Small intestine (tissue), 7 donors: ENCODE measurements at regions not wholly inside any gene's neighbourhood (a gene's known extent, or its start where the extent isn't known, plus 50 kb on each side); places are given as distances from the start of the nearest gene placed in this dataset.

Experiments used
- DNase-seq, 2 donors: peaks; one replicate each; pipeline versions ENCODE4 v3.0.0 to v3.0.0-alpha.2; 2013
- FAIRE-seq: peaks from 2 replicates; lab custom pipeline; 2012; peaks lifted over from hg19 to GRCh38; lab: Jason Lieb, UNC
- H3K27ac ChIP-seq, 3 donors: one replicate each; pipeline ENCODE4 v1.5.1; 2013; ENCODE audit warnings: low read length in 2 of 3, mild to moderate bottlenecking in 2 of 3, control low read depth in 1 of 3, inconsistent platforms in 1 of 3, low read depth in 1 of 3, moderate library complexity in 1 of 3
- H3K27me3 ChIP-seq, 3 donors: one replicate each; pipeline ENCODE4 v1.6.1; 2013; ENCODE audit warnings: low read length in 3 of 3, inconsistent platforms in 1 of 3; ENCODE audit not compliant: control insufficient read depth in 3 of 3, insufficient read depth in 3 of 3
- H3K36me3 ChIP-seq, 3 donors: one replicate each; pipeline ENCODE4 v1.6.1; 2013; ENCODE audit warnings: low read length in 3 of 3, inconsistent platforms in 1 of 3, low read depth in 1 of 3, mild to moderate bottlenecking in 1 of 3, moderate library complexity in 1 of 3; ENCODE audit not compliant: control insufficient read depth in 3 of 3, insufficient read depth in 2 of 3
- H3K4me1 ChIP-seq, 3 donors: one replicate each; pipeline ENCODE4 v1.6.1; 2013; ENCODE audit warnings: low read length in 2 of 3, inconsistent platforms in 1 of 3, low read depth in 1 of 3, mild to moderate bottlenecking in 1 of 3, moderate library complexity in 1 of 3; ENCODE audit not compliant: control insufficient read depth in 3 of 3, insufficient read depth in 2 of 3
- H3K4me3 ChIP-seq, 3 donors: one replicate each; pipeline ENCODE4 v1.5.1; 2013; ENCODE audit warnings: low read length in 3 of 3, control low read depth in 1 of 3, inconsistent platforms in 1 of 3, low read depth in 1 of 3, mild to moderate bottlenecking in 1 of 3, moderate library complexity in 1 of 3
- H3K9me3 ChIP-seq, 2 donors: one replicate each; pipeline ENCODE4 v1.6.1; 2013; ENCODE audit warnings: low read depth in 1 of 2, low read length in 1 of 2; ENCODE audit not compliant: control insufficient read depth in 2 of 2, insufficient read depth in 1 of 2
- WGBS, 3 donors: extraction: QIAGEN DNeasy Blood & Tissue Kit; methylation state at CpG; one replicate each; pipeline ENCODE4 v1.1.7; 2013; 5-methylcytosine and 5-hydroxymethylcytosine counted together
- donor health status: healthy with polysubstance abuse.
- donor health status: control.
- donor health status: control.
- donor health status: Bipolar disorder and iron deficiency.
- donor health status: healthy.

DNA sequence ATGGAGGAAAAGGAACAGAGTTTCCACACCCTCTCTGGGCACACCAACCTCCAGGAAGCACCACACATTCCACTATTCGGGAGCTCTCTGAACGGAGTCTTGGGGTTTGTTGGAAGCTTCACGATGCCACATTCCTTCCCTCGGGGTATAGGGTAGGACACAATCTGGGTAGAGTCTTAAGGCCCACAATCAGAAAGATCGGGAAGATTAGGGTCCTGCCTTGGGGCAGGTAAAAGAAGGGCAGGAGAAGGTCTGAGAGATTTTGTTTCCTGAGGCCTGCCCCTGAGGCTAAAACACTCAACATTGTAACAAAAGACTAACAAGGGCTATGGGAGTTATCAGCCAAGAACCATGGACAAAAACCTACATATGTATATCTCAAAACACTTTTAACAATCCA lies 89.2 kb upstream of the RAP2B start:
- Histone ChIP-seq H3K27ac (no peak overlapping the region), H3K9me3 (no peaks in the 10 kb centered on the region), H3K36me3 (no peaks in the 10 kb centered on the region), H3K27me3 (no peaks in the 10 kb centered on the region), H3K4me1 (no peaks in the 10 kb centered on the region), H3K4me3 (no peak overlapping the region)
- FAIRE-seq (no peak), DNase-seq (no peak)
- 76 to 92% (median 91%) methylated on average over 5 of the region's 5 CpGs for WGBS, 3 donors

DNA sequence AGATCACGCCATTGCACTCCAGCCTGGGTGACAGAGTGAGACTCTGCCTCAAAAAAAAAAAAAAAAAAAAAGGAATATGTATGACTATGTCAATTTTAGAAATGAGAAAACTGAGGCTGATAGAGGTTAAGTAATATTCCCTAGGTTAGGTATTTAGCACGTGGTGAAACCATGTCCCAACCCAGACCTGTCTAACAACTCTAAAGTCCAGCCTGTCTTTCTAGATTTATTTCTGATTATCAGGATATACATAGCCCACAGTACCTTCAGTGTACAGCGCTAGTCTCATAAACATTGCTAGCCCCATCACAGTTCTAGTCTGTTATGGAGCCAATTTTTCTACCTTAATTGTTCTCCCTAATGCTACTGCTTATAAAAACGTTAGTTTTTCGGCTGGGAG lies 88.4 kb upstream of the RAP2B start:
- DNase-seq (no peak), FAIRE-seq (no peak)

DNA sequence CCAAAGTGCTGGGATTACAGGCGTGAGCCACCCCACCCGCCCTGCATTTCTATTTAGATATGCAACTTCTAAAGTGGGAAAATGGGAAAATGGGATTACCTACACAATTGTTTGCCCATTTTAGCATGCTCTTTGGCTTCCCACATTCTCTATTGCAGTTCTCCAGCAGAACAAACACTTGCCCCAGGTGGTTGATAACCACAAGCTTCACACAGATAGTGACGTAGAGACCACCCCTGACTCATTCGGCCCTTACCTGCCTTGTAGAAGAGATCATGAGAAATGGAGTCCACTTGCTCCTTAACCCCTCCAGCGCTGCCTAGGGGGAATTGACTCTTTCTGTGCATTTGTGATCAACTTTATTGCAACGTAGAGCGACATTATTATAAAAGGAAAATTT lies 83.2 kb upstream of the RAP2B start:
- WGBS, 3 donors, result 73 to 86% (median 84%) methylated on average over 7 of the region's 7 CpGs
- Histone ChIP-seq H3K4me3 (no peak overlapping the region), H3K9me3 (no peaks in the 10 kb centered on the region), H3K4me1 (no peaks in the 10 kb centered on the region), H3K36me3 (no peaks in the 10 kb centered on the region), H3K27ac (no peak overlapping the region), H3K27me3 (no peaks in the 10 kb centered on the region)
- DNase-seq, result no peak
- FAIRE-seq, result no peak

More for the DNA sequence above, 88.4 kb upstream of the RAP2B start:
- H3K27me3 ChIP-seq, result no peaks in the 10 kb centered on the region
- no peaks in the 10 kb centered on the region for H3K36me3 ChIP-seq
- WGBS, 3 donors, result 65 to 85% (median 73%) methylated on average over 5 of the region's 5 CpGs
- no peak overlapping the region for H3K27ac ChIP-seq
- no peaks in the 10 kb centered on the region for H3K9me3 ChIP-seq
- no peak overlapping the region for H3K4me3 ChIP-seq
- H3K4me1 ChIP-seq, result no peaks in the 10 kb centered on the region

DNA sequence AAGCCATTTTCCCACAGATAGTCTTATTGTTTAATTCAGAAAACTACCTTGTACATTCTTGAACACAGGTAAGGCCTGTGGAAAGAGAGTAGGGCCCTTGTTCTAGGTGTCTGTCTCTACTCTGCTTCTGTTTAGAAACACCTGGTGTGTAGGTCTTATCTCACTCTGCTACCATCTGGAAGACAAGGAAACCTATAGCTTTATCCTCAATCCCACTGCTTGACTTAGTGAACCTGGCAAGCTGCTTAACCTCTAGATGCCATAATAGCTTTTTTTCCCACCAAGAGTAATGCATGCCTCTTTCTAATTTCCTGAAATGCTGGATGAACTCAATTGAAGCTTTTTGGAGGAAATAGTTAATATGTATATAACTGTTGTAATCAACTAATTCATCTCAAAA lies 82.6 kb upstream of the RAP2B start:
- no peak overlapping the region for H3K4me3 ChIP-seq
- H3K4me1 ChIP-seq, result no peaks in the 10 kb centered on the region
- no peak overlapping the region for H3K27ac ChIP-seq
- no peaks in the 10 kb centered on the region for H3K36me3 ChIP-seq
- FAIRE-seq, result no peak
- DNase-seq, result no peak
- H3K27me3 ChIP-seq, result no peaks in the 10 kb centered on the region
- H3K9me3 ChIP-seq, result no peaks in the 10 kb centered on the region

DNA sequence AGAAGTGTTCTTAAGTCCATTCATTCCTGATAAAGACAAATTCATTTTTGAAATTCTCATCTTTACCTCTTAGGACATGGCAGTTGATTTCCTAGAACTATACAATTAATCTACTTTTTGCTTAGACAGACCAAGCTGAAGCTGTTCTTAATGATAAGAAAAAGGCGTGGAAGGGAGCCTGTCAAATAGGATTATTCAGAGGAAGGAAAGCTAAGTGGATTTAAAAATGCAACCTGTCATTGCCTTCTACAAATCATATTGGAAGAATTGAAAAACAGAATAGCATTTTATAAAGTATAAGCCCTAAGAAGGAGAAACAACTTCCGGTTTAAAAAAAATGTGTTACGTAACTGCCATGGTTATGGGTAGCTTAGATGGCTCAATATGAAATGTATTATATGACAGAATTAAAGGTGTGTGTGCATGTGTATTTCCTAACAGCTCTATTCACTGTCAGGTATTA lies 81.2 kb upstream of the RAP2B start:
- WGBS, 3 donors, result 76 to 83% (median 77%) methylated on average over 3 of the region's 3 CpGs
- no peak overlapping the region for H3K4me3 ChIP-seq
- FAIRE-seq, result no peak

DNA sequence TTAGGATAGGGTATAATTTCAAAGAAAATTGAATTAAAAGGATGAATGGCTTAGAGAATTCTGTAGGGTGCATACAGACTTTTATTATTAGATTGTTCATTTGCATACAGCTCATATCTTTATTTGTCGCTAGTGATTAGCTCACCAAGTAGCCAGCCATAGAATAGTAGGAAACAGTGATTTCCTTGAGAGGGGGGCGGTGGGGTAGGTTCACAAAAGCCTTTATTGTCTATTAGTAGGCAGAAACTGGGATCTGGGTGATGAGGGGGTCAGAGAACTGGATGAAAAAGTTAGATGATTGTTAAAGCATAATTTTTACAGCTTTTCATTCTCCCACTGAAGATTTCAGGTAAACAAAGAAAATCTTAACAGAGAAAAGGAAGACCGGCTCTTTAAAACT lies 77.6 kb upstream of the RAP2B start:
- no peaks in the 10 kb centered on the region for H3K36me3 ChIP-seq
- no peak overlapping the region for H3K27ac ChIP-seq
- 71 to 79% (median 75%) methylated on average over 3 of the region's 3 CpGs for WGBS, 3 donors
- no peaks in the 10 kb centered on the region for H3K4me1 ChIP-seq
- FAIRE-seq (no peak), DNase-seq (no peak)
- no peak overlapping the region for H3K4me3 ChIP-seq
- no peaks in the 10 kb centered on the region for H3K9me3 ChIP-seq
- no peaks in the 10 kb centered on the region for H3K27me3 ChIP-seq

More for the DNA sequence above, 81.2 kb upstream of the RAP2B start:
- no peaks in the 10 kb centered on the region for H3K4me1 ChIP-seq
- no peaks in the 10 kb centered on the region for H3K36me3 ChIP-seq
- DNase-seq, result no peak
- no peak overlapping the region for H3K27ac ChIP-seq
- H3K9me3 ChIP-seq, result no peaks in the 10 kb centered on the region
- no peaks in the 10 kb centered on the region for H3K27me3 ChIP-seq

DNA sequence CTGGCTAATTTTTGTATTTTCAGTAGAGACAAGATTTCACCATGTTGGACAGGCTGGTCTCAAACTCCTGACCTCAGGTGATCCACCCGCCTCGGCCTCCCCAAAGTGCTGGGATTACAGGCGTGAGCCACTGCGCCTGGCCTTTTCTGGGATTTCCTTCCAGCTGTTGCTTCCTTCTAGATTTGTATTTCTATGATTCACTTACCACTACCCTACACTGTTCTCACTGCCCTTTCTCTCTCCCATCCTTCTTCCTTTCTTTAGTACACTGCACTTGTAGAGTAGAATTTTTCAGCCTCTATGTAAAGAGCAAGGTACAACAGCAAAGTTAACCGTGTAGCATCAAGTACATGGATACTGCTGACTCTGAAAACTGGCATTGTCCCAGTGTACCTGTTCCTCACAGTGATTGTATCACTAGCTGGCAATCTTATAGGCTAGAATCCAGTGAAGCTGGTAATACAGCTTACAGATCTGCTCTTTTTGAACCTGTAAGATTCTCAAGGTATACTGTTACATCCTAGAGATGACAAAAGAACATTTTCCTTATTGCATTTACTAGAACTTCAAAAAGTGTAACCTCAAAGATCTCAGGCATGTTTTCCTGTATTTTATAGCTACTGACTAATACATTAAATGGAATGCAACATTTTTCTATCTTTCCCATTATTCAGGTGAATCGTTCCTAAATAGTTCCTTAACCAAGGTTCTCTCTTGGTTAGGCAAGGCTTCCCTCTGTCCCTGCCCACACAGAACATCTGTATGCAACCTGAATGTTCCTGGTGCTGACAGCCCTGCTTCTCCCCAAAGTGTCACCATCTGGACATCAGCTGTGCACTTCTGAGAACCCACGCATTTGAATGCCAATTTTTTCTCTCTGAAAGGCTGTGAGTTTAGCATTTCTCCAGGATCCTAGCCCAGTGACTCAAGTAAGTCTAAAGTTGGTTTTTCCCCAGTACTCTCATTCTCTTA lies 74.1 kb upstream of the RAP2B start:
- DNase-seq, result no peak
- no peaks in the 10 kb centered on the region for H3K9me3 ChIP-seq
- H3K4me3 ChIP-seq, result no peak overlapping the region
- no peak overlapping the region for H3K27ac ChIP-seq
- no peak for FAIRE-seq
- H3K27me3 ChIP-seq, result no peaks in the 10 kb centered on the region
- no peaks in the 10 kb centered on the region for H3K4me1 ChIP-seq
- 77 to 80% (median 79%) methylated on average over 7 of the region's 7 CpGs for WGBS, 3 donors
- H3K36me3 ChIP-seq, result no peaks in the 10 kb centered on the region

DNA sequence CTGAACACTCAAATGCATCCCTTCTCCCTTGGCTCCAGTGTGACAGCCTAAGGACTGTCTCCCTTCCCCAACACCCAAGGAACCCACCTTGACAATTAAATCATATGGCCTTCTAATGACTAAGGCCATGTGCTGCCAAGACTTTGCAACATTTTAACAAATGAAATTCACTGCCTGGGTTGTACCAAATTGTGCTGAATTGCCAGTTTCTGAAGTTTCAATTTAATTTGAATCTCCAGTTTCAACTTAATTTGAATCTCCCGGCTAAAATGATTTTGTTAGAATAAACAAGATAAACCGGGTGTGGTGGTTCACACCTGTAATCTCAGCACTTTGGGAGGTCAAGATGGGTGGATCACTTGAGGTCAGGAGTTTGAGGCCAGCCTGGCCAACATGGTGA lies 72.4 kb upstream of the RAP2B start:
- H3K27ac ChIP-seq, result no peak overlapping the region
- no peaks in the 10 kb centered on the region for H3K36me3 ChIP-seq
- no peak overlapping the region for H3K4me3 ChIP-seq
- WGBS, 3 donors, result 59 to 79% (median 67%) methylated on average over 2 of the region's 2 CpGs
- no peaks in the 10 kb centered on the region for H3K27me3 ChIP-seq
- H3K4me1 ChIP-seq, result no peaks in the 10 kb centered on the region
- DNase-seq, result no peak
- no peak for FAIRE-seq
- no peaks in the 10 kb centered on the region for H3K9me3 ChIP-seq
